IMR-90 (cell line): ENCODE measurements at regions not wholly inside any gene's neighbourhood (a gene's known extent, or its start where the extent isn't known, plus 50 kb on each side); places are given as distances from the start of the nearest gene placed in this dataset.

Experiments used
- ATAC-seq: fragments of 200-7000 bp; cut with Tn5 transposase; 2 replicates; pipeline ENCODE4 v1.9.1; 2020; ENCODE audit warnings: low read depth, mild to moderate bottlenecking, moderate library complexity
- BruUV-seq: library from RNA; stranded (reverse); fragments of 400-500 nt; replicated peaks from 2 replicates; lab custom pipeline; 2021; lab: Mats Ljungman, UMichigan
- CTCF ChIA-PET: fragments of 300-600 bp; formaldehyde crosslinking; extraction: SDS; loops from one replicate; lab custom pipeline; 2021; ENCODE audit warnings: antibody characterized with exemption; lab: Yijun Ruan, JAX
- POLR2A ChIA-PET: fragments of 300-600 bp; sonication (Branson Sonifier 250); formaldehyde crosslinking; loops from one replicate; lab custom pipeline; 2022; ENCODE audit warnings: antibody characterized with exemption; ENCODE audit not compliant: unreplicated experiment; lab: Charles Lee
- DNase-seq: peaks from one replicate; pipeline ENCODE4 v3.0.0; 2013
- H2AFZ ChIP-seq: replicated peaks from 2 replicates; pipeline ENCODE3; 2013; ENCODE audit warnings: low read length, mild to moderate bottlenecking; ENCODE audit not compliant: poor library complexity
- H2AK5ac ChIP-seq: 2 replicates; pipeline ENCODE4 v1.6.1; 2013; ENCODE audit warnings: low read depth, low read length, inconsistent platforms
- H2AK9ac ChIP-seq: replicated peaks from 2 replicates; pipeline ENCODE3; 2013; ENCODE audit warnings: mild to moderate bottlenecking, low read depth, low read length, moderate library complexity; ENCODE audit not compliant: poor library complexity
- H2BK120ac ChIP-seq: 2 replicates; pipeline ENCODE4 v1.6.1; 2013; ENCODE audit warnings: low read depth, low read length, inconsistent platforms
- H2BK15ac ChIP-seq: 3 replicates; pipeline ENCODE4 v1.6.1; 2013; ENCODE audit warnings: low read depth, low read length, inconsistent platforms
- H2BK20ac ChIP-seq: 2 replicates; pipeline ENCODE4 v1.6.1; 2013; ENCODE audit warnings: low read depth, mild to moderate bottlenecking, inconsistent platforms, low read length, moderate library complexity
- H2BK5ac ChIP-seq: 2 replicates; pipeline ENCODE4 v1.6.1; 2013; ENCODE audit warnings: mild to moderate bottlenecking, low read depth, low read length, inconsistent platforms; ENCODE audit not compliant: poor library complexity, severe bottlenecking
- H3K14ac ChIP-seq: replicated peaks from 2 replicates; pipeline ENCODE4 v1.6.1; 2013; ENCODE audit warnings: low read depth, low read length, inconsistent platforms
- H3K18ac ChIP-seq: 2 replicates; pipeline ENCODE4 v1.6.1; 2013; ENCODE audit warnings: low read depth, low read length, control low read depth
- H3K23ac ChIP-seq: 2 replicates; pipeline ENCODE4 v1.6.1; 2013; ENCODE audit warnings: low read depth, low read length, inconsistent platforms
- H3K27ac ChIP-seq: 2 replicates; pipeline ENCODE4 v1.5.1; 2013; ENCODE audit warnings: mild to moderate bottlenecking, control low read depth, low read length; ENCODE audit not compliant: insufficient read depth
- H3K27me3 ChIP-seq: 2 replicates; pipeline ENCODE4 v1.6.1; 2013; ENCODE audit warnings: low read length; ENCODE audit not compliant: control insufficient read depth, insufficient read depth
- H3K36me3 ChIP-seq: 2 replicates; pipeline ENCODE4 v1.6.1; 2013; ENCODE audit warnings: low read length, mixed read lengths; ENCODE audit not compliant: control insufficient read depth, insufficient read depth
- H3K4ac ChIP-seq: 2 replicates; pipeline ENCODE4 v1.6.1; 2013; ENCODE audit warnings: low read depth, low read length, inconsistent platforms
- H3K4me1 ChIP-seq: 2 replicates; pipeline ENCODE4 v1.6.1; 2013; ENCODE audit warnings: low read length, mixed read lengths; ENCODE audit not compliant: control insufficient read depth, insufficient read depth
- H3K4me2 ChIP-seq: 2 replicates; pipeline ENCODE4 v1.6.1; 2013; ENCODE audit warnings: low read depth, mild to moderate bottlenecking, control low read depth, low read length, moderate library complexity
- H3K4me3 ChIP-seq: 2 replicates; pipeline ENCODE4 v1.5.1; 2013; ENCODE audit warnings: low read depth, mild to moderate bottlenecking, control low read depth, low read length, moderate library complexity; ENCODE audit not compliant: insufficient read depth
- H3K56ac ChIP-seq: 2 replicates; pipeline ENCODE4 v1.6.1; 2013; ENCODE audit warnings: low read length, inconsistent platforms; ENCODE audit not compliant: insufficient read depth; ENCODE audit errors: extremely low read depth
- H3K79me1 ChIP-seq, 2 experiments: 2 replicates each; pipeline ENCODE4 v1.6.1; 2013; ENCODE audit warnings: low read length in 2 of 2, inconsistent platforms in 1 of 2, low read depth in 1 of 2
- H3K9ac ChIP-seq: 2 replicates; pipeline ENCODE4 v1.6.1; 2013; ENCODE audit warnings: low read depth, low read length, control low read depth
- H3K9me1 ChIP-seq: 2 replicates; pipeline ENCODE4 v1.6.1; 2013; ENCODE audit warnings: low read length, inconsistent platforms; ENCODE audit not compliant: insufficient read depth
- H3K9me3 ChIP-seq: 2 replicates; pipeline ENCODE4 v1.6.1; 2013; ENCODE audit warnings: low read length; ENCODE audit not compliant: control insufficient read depth, insufficient read depth
- H4K20me1 ChIP-seq: 2 replicates; pipeline ENCODE4 v1.6.1; 2013; ENCODE audit warnings: low read length, inconsistent platforms; ENCODE audit not compliant: insufficient read depth
- H4K5ac ChIP-seq: 2 replicates; pipeline ENCODE4 v1.6.1; 2013; ENCODE audit warnings: mild to moderate bottlenecking, low read depth, low read length, control low read depth
- H4K8ac ChIP-seq, 2 experiments: 2 replicates each; pipeline ENCODE4 v1.6.1; 2013; ENCODE audit warnings: low read depth in 2 of 2, low read length in 2 of 2, control low read depth in 1 of 2, inconsistent platforms in 1 of 2
- H4K91ac ChIP-seq: 2 replicates; pipeline ENCODE4 v1.6.1; 2013; ENCODE audit warnings: low read depth, low read length, inconsistent platforms; ENCODE audit not compliant: insufficient read depth
- BHLHE40 ChIP-seq: fragments of 150-350 bp; IDR thresholded peaks from 2 replicates; pipeline ENCODE4 v1.6.1; 2016; ENCODE audit warnings: mild to moderate bottlenecking, low read depth, low read length
- CEBPB ChIP-seq: IDR thresholded peaks from 2 replicates; pipeline ENCODE4 v1.6.1; 2012; ENCODE audit warnings: low read depth, low read length, improper control_type of control experiment
- CHD1 ChIP-seq: IDR thresholded peaks from 2 replicates; pipeline ENCODE4 v1.6.1; 2012; ENCODE audit warnings: low read depth, low read length, improper control_type of control experiment
- CTCF ChIP-seq: conservative IDR thresholded peaks from 2 replicates; pipeline ENCODE4 v1.5.1; 2012; ENCODE audit warnings: mild to moderate bottlenecking, low read depth, low read length, improper control_type of control experiment
- FOS ChIP-seq: fragments of 150-350 bp; IDR thresholded peaks from 2 replicates; pipeline ENCODE4 v1.6.1; 2016; ENCODE audit warnings: low read depth, low read length
- MAFK ChIP-seq: IDR thresholded peaks from 2 replicates; pipeline ENCODE4 v1.6.1; 2012; ENCODE audit warnings: low read depth, low read length, improper control_type of control experiment
- MAZ ChIP-seq: IDR thresholded peaks from 2 replicates; pipeline ENCODE4 v1.6.1; 2012; ENCODE audit warnings: low read depth, mild to moderate bottlenecking, low read length, improper control_type of control experiment, moderate library complexity, borderline replicate concordance
- MXI1 ChIP-seq: IDR thresholded peaks from 2 replicates; pipeline ENCODE4 v1.6.1; 2012; ENCODE audit warnings: low read depth, mild to moderate bottlenecking, low read length, moderate library complexity, borderline replicate concordance
- NFE2L2 ChIP-seq: fragments of 150-350 bp; IDR thresholded peaks from 2 replicates; pipeline ENCODE4 v1.6.1; 2016; ENCODE audit warnings: low read depth, mild to moderate bottlenecking, low read length
- POLR2A ChIP-seq: IDR thresholded peaks from 2 replicates; pipeline ENCODE4 v1.6.1; 2012; ENCODE audit warnings: mild to moderate bottlenecking, low read depth, low read length
- RAD21 ChIP-seq: IDR thresholded peaks from 2 replicates; pipeline ENCODE4 v1.6.1; 2012; ENCODE audit warnings: low read length, improper control_type of control experiment
- RCOR1 ChIP-seq: IDR thresholded peaks from 2 replicates; pipeline ENCODE4 v1.6.1; 2012; ENCODE audit warnings: mild to moderate bottlenecking, low read length, improper control_type of control experiment; ENCODE audit not compliant: insufficient replicate concordance
- RFX5 ChIP-seq: IDR thresholded peaks from 2 replicates; pipeline ENCODE4 v1.8.0; 2012; ENCODE audit warnings: low read depth, mild to moderate bottlenecking, low read length, moderate library complexity
- SMC3 ChIP-seq: fragments of 150-350 bp; IDR thresholded peaks from 2 replicates; pipeline ENCODE4 v1.6.1; 2016; ENCODE audit warnings: low read depth, mild to moderate bottlenecking, antibody characterized with exemption, low read length, moderate library complexity
- USF2 ChIP-seq: fragments of 150-350 bp; IDR thresholded peaks from 2 replicates; pipeline ENCODE4 v1.6.1; 2017; ENCODE audit warnings: mild to moderate bottlenecking, antibody characterized with exemption, low read length, low read depth
- WGBS, 2 experiments: methylation state at CpG; one replicate each; pipeline versions ENCODE4 v1.1.5 to v1.1.7; 2013; ENCODE audit warnings: missing lambda C conversion rate in 2 of 2; ENCODE audit not compliant: insufficient read length in 1 of 2; ENCODE audit errors: extremely low coverage in 2 of 2; 5-methylcytosine and 5-hydroxymethylcytosine counted together
- dilution Hi-C: fragments of 300-500 bp; cut with HindIII; formaldehyde crosslinking; loops from one replicate; pipeline ENCODE4 v1.14.3; 2018; ENCODE audit warnings: low sequenced_read_pairs; ENCODE audit not compliant: unreplicated experiment
- in situ Hi-C: fragments of 300-500 bp; cut with MboI; formaldehyde crosslinking; loops from 3 replicates; pipeline ENCODE4 v1.14.3; 2019; ENCODE audit warnings: low sequenced_read_pairs, inconsistent platforms, mixed read lengths
- intact Hi-C: fragments of 100-400 bp; cut with micrococcal nuclease; formaldehyde crosslinking; loops from 2 replicates; pipeline ENCODE4 v1.10.0; 2022
- TF ChIP-seq, protein P1 (sequence below): fragments of 150-350 bp; IDR thresholded peaks from 2 replicates; pipeline ENCODE4 v1.6.1; 2016; ENCODE audit warnings: low read depth, mild to moderate bottlenecking, low read length, moderate library complexity, borderline replicate concordance

DNA sequence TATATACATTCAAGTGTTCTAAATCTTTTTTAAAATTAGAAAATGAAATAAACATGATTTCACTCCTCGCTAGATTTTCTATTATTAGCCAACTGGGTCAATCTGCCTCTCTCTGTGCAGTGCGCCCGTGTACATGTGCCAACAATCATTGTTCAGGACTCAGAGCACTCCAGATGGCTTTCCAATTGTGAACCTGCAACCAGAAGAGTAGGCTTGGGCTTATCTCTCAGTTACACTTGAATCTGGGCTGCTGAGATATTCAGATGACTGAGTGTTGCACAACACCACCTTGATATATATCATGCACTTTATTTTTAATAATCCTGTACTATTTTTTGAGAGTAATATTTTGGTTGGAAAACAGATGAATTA is 184.0 kb upstream of the FSTL5 start:
- Histone ChIP-seq H3K18ac (no peak overlapping the region), H3K9ac (no peak overlapping the region), H3K9me1 (no peaks in the 10 kb centered on the region), H2BK20ac (no peak overlapping the region), H3K56ac (no peak overlapping the region), H3K27me3 (no peaks in the 10 kb centered on the region), H2AK5ac (no peak overlapping the region), H2AFZ (no peak overlapping the region), H3K36me3 (no peaks in the 10 kb centered on the region), H2BK120ac (no peak overlapping the region), H4K20me1 (no peaks in the 10 kb centered on the region), H3K79me1 (no peaks in the 10 kb centered on the region), H3K4me1 (no peaks in the 10 kb centered on the region), H3K14ac (no peak overlapping the region), H2BK5ac (no peak overlapping the region), H4K5ac (no peak overlapping the region), H3K23ac (no peak overlapping the region), H3K9me3 (no peaks in the 10 kb centered on the region), H3K27ac (no peak overlapping the region), H3K4ac (no peak overlapping the region), H2BK15ac (no peak overlapping the region), H4K91ac (no peak overlapping the region), H4K8ac (no peak overlapping the region), H2AK9ac (no peak overlapping the region), H3K4me2 (no peak overlapping the region), H3K4me3 (no peak overlapping the region)
- in situ Hi-C loops: no loop called here
- WGBS, 2 experiments: 62% methylated on average over 3 of the region's 3 CpGs; no CpG with 5 or more reads in 1 of the 2 experiments
- intact Hi-C loops: no loop called here
- ChIA-PET POLR2A (no interaction called here), CTCF (no interaction called here)
- no peak for ATAC-seq
- TF ChIP-seq NFE2L2: no peak
- no peak for TF ChIP-seq FOS
- no peak for TF ChIP-seq SMC3
- TF ChIP-seq MXI1: no peak
- no peak for TF ChIP-seq RCOR1
- TF ChIP-seq CTCF: no peak
- no peak for TF ChIP-seq CEBPB
- TF ChIP-seq BHLHE40: no peak
- no peak for TF ChIP-seq RAD21
- TF ChIP-seq RFX5: no peak
- no peak for TF ChIP-seq USF2
- no peak for TF ChIP-seq MAFK
- no peak for TF ChIP-seq POLR2A
- TF ChIP-seq MAZ: no peak
- TF ChIP-seq CHD1: no peak
- TF ChIP-seq, protein P1, sequence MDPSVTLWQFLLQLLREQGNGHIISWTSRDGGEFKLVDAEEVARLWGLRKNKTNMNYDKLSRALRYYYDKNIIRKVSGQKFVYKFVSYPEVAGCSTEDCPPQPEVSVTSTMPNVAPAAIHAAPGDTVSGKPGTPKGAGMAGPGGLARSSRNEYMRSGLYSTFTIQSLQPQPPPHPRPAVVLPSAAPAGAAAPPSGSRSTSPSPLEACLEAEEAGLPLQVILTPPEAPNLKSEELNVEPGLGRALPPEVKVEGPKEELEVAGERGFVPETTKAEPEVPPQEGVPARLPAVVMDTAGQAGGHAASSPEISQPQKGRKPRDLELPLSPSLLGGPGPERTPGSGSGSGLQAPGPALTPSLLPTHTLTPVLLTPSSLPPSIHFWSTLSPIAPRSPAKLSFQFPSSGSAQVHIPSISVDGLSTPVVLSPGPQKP: no peak
- dilution Hi-C loops: no loop called here
- no TSS peak for BruUV-seq
- DNase-seq: no peak
